Brain microvascular endothelial cell (primary cell): ENCODE measurements at regions not wholly inside any gene's neighbourhood (a gene's known extent, or its start where the extent isn't known, plus 50 kb on each side); places are given as distances from the start of the nearest gene placed in this dataset.
A peak's percentile ranks its signal among the peaks of the same experiment; 100 is the strongest.

Experiments
- DNase-seq: peaks from one replicate; pipeline ENCODE4 v3.0.0-alpha.2; 2020
- H3K27ac ChIP-seq: fragments of 250-450 bp; sonication (Bioruptor Pico); 2 replicates; pipeline ENCODE4 v1.5.1; 2020; ENCODE audit warnings: mild to moderate bottlenecking, moderate library complexity
- H3K27me3 ChIP-seq: fragments of 250-450 bp; sonication (Bioruptor Pico); replicated peaks from 2 replicates; pipeline ENCODE4 v1.5.1; 2020; ENCODE audit warnings: mild to moderate bottlenecking
- H3K36me3 ChIP-seq: fragments of 250-450 bp; sonication (Bioruptor Pico); replicated peaks from 2 replicates; pipeline ENCODE4 v1.5.1; 2020; ENCODE audit warnings: mild to moderate bottlenecking
- H3K4me3 ChIP-seq: 2 replicates; pipeline ENCODE4 v1.5.1; 2011; ENCODE audit warnings: low read depth, mild to moderate bottlenecking, control low read depth, low read length, moderate library complexity
- CTCF ChIP-seq: IDR thresholded peaks from 2 replicates; pipeline ENCODE4 v1.5.1; 2011; ENCODE audit warnings: low read depth, mild to moderate bottlenecking, moderate library complexity, low read length, control low read depth, inconsistent platforms; ENCODE audit errors: missing control alignments
- in situ Hi-C: cut with HindIII; loops from 2 replicates; pipeline ENCODE4 v1.10.0; 2017; ENCODE audit warnings: low sequenced_read_pairs, low pct_ligation_motif_present

- H3K27ac ChIP-seq = no peak overlapping the region
- in situ Hi-C loops = no loop called here
These were observed 52.5 kb upstream of the PLEKHG7 start for GRCh38 chr12:92650228-92650822.

GRCh38 chr12:92649511-92650227 lies 53.1 kb upstream of the PLEKHG7 start:
- H3K27me3 ChIP-seq = no peaks in the 10 kb centered on the region
- H3K4me3 ChIP-seq = no peak overlapping the region
- H3K27ac ChIP-seq = no peak overlapping the region
- in situ Hi-C loops = no loop called here
- H3K36me3 ChIP-seq = no peaks in the 10 kb centered on the region
- peak; percentile 82 for TF ChIP-seq CTCF
- DNase-seq = peak; percentile 84

More at GRCh38 chr12:92650228-92650822, 52.5 kb upstream of the PLEKHG7 start:
- no peak for TF ChIP-seq CTCF
- no peak for DNase-seq
- no peaks in the 10 kb centered on the region for H3K27me3 ChIP-seq
- no peaks in the 10 kb centered on the region for H3K36me3 ChIP-seq
- no peak overlapping the region for H3K4me3 ChIP-seq

- H3K27ac ChIP-seq = no peak overlapping the region
- H3K36me3 ChIP-seq = no peaks in the 10 kb centered on the region
- no peak for TF ChIP-seq CTCF
- no peak for DNase-seq
- H3K27me3 ChIP-seq = no peaks in the 10 kb centered on the region
- no peak overlapping the region for H3K4me3 ChIP-seq
- in situ Hi-C loops = no loop called here
These were observed 54.4 kb upstream of the PLEKHG7 start for GRCh38 chr12:92648242-92649031.

GRCh38 chr12:92641291-92641690 lies 61.5 kb upstream of the PLEKHG7 start:
- Histone ChIP-seq H3K27ac (no peak overlapping the region), H3K27me3 (no peaks in the 10 kb centered on the region), H3K4me3 (no peak overlapping the region), H3K36me3 (no peaks in the 10 kb centered on the region)
- no peak for DNase-seq
- TF ChIP-seq CTCF = no peak
- in situ Hi-C loops = no loop called here

- Histone ChIP-seq H3K27me3 (no peaks in the 10 kb centered on the region), H3K36me3 (no peaks in the 10 kb centered on the region), H3K4me3 (no peak overlapping the region), H3K27ac (no peak overlapping the region)
- TF ChIP-seq CTCF = no peak
- in situ Hi-C loops = no loop called here
- DNase-seq = no peak
These were observed 62.1 kb upstream of the PLEKHG7 start for GRCh38 chr12:92640691-92641090.
